DOHH2 (cell line): ENCODE measurements at regions not wholly inside any gene's neighbourhood (a gene's known extent, or its start where the extent isn't known, plus 50 kb on each side); places are given as distances from the start of the nearest gene placed in this dataset.

ENCODE experiments used
- H3F3A ChIP-seq: fragments of 200-600 bp; sonication (generic), shearing (Covaris generic); 2 replicates; pipeline ENCODE4 v1.6.0; 2016; ENCODE audit warnings: antibody characterized with exemption, mild to moderate bottlenecking; ENCODE audit not compliant: control insufficient read depth, insufficient read depth
- H3K27ac ChIP-seq: fragments of 200-600 bp; sonication (generic); 2 replicates; pipeline ENCODE4 v1.5.1; 2014; ENCODE audit warnings: low read depth, mild to moderate bottlenecking, low read length, moderate library complexity
- H3K27me3 ChIP-seq: fragments of 200-600 bp; sonication (generic); 2 replicates; pipeline ENCODE4 v1.6.1; 2014; ENCODE audit warnings: mild to moderate bottlenecking, low read length, mixed read lengths; ENCODE audit not compliant: control insufficient read depth
- H3K36me3 ChIP-seq: fragments of 200-600 bp; sonication (generic); 2 replicates; pipeline ENCODE4 v1.6.1; 2014; ENCODE audit warnings: mild to moderate bottlenecking, low read length, moderate library complexity, mixed read lengths; ENCODE audit not compliant: control insufficient read depth
- H3K4me1 ChIP-seq: fragments of 200-600 bp; sonication (generic); 2 replicates; pipeline ENCODE4 v1.6.1; 2014; ENCODE audit warnings: mild to moderate bottlenecking, low read length, mixed read lengths; ENCODE audit not compliant: control insufficient read depth
- H3K4me2 ChIP-seq: fragments of 200-600 bp; sonication (generic); 2 replicates; pipeline ENCODE4 v1.6.0; 2014; ENCODE audit warnings: mild to moderate bottlenecking, low read length, moderate library complexity
- H3K4me3 ChIP-seq: fragments of 200-600 bp; sonication (generic); 2 replicates; pipeline ENCODE4 v1.5.1; 2014; ENCODE audit warnings: mild to moderate bottlenecking, low read length, mixed read lengths
- H3K79me2 ChIP-seq: fragments of 200-600 bp; sonication (generic); 2 replicates; pipeline ENCODE4 v1.6.1; 2014; ENCODE audit warnings: mild to moderate bottlenecking, low read length, mixed read lengths; ENCODE audit not compliant: control insufficient read depth
- H3K9me2 ChIP-seq: fragments of 200-600 bp; sonication (generic); replicated peaks from 2 replicates; pipeline ENCODE4 v1.6.1; 2014; ENCODE audit warnings: mild to moderate bottlenecking, low read length, mixed read lengths; ENCODE audit not compliant: control insufficient read depth
- H3K9me3 ChIP-seq: fragments of 200-600 bp; sonication (generic); 2 replicates; pipeline ENCODE4 v1.6.1; 2014; ENCODE audit warnings: antibody characterized with exemption, low read length, mixed read lengths; ENCODE audit not compliant: control insufficient read depth, insufficient read depth
- H4K20me1 ChIP-seq: fragments of 200-600 bp; sonication (generic); 2 replicates; pipeline ENCODE4 v1.6.0; 2014; ENCODE audit warnings: low read depth, mild to moderate bottlenecking, antibody characterized with exemption, low read length, moderate library complexity; ENCODE audit not compliant: control insufficient read depth, insufficient read depth
- EZH2phosphoT487 ChIP-seq: fragments of 200-600 bp; sonication (generic); IDR thresholded peaks from 2 replicates; pipeline ENCODE4 v1.6.1; 2017; ENCODE audit warnings: borderline replicate concordance, mild to moderate bottlenecking, antibody characterized with exemption, low read length, moderate library complexity, mixed read lengths
- TF ChIP-seq, protein P1 (sequence below): fragments of 200-600 bp; sonication (generic); IDR thresholded peaks from one replicate; pipeline ENCODE4 v1.5.1; 2014; ENCODE audit warnings: antibody characterized with exemption, mild to moderate bottlenecking, low read depth, low read length; ENCODE audit not compliant: poor library complexity, severe bottlenecking

DNA sequence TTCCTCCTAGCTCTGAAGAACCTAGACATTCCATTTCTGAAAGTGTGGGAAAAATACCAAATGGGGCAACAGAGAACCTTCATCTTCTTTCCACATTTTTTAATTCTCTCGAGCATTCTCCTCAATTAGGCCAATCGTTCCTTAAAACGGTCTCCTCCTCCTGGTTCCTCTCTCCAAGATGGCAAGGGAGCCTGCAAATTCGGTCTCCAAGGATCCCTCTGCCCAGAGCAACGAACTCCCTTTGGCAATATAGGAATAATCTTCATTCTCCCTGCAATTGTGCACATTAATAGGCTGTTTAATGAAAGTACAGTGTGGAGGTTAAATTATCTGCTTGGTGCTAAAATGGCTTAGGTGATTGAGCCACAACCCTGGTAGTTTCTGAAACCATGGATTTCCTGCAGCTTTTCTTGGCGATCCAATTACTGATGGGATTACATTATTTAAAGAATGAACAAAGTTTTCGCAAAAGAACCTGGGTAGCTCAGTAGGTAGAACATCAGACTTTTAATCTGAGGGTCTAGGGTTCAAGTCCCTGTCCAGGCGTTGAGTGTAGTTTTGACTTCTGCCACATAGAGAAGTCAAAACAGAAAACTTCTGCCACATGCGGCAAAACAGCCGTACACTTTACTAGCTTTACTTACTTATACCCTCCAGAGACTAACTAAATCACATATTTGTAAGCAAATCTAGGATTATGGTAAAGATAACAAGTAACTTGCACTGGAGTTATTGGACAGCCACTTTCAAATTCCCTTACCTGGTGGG, 102.9 kb upstream of the ZNF184 start:
- Histone ChIP-seq H3K4me2 (no peak overlapping the region), H3K9me3 (no peaks in the 10 kb centered on the region), H3K4me3 (no peak overlapping the region), H3K4me1 (no peaks in the 10 kb centered on the region), H4K20me1 (no peaks in the 10 kb centered on the region), H3K27ac (no peak overlapping the region), H3K27me3 (0 out of 2 replicates have a peak, but pooled peaks cover 3% of the 10 kb centered on the region), H3K9me2 (no peaks in the 10 kb centered on the region), H3K36me3 (no peaks in the 10 kb centered on the region), H3K79me2 (no peaks in the 10 kb centered on the region), H3F3A (no peaks in the 10 kb centered on the region)
- TF ChIP-seq EZH2phosphoT487: no peak
- TF ChIP-seq, protein P1, sequence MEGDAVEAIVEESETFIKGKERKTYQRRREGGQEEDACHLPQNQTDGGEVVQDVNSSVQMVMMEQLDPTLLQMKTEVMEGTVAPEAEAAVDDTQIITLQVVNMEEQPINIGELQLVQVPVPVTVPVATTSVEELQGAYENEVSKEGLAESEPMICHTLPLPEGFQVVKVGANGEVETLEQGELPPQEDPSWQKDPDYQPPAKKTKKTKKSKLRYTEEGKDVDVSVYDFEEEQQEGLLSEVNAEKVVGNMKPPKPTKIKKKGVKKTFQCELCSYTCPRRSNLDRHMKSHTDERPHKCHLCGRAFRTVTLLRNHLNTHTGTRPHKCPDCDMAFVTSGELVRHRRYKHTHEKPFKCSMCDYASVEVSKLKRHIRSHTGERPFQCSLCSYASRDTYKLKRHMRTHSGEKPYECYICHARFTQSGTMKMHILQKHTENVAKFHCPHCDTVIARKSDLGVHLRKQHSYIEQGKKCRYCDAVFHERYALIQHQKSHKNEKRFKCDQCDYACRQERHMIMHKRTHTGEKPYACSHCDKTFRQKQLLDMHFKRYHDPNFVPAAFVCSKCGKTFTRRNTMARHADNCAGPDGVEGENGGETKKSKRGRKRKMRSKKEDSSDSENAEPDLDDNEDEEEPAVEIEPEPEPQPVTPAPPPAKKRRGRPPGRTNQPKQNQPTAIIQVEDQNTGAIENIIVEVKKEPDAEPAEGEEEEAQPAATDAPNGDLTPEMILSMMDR: no peak

DNA sequence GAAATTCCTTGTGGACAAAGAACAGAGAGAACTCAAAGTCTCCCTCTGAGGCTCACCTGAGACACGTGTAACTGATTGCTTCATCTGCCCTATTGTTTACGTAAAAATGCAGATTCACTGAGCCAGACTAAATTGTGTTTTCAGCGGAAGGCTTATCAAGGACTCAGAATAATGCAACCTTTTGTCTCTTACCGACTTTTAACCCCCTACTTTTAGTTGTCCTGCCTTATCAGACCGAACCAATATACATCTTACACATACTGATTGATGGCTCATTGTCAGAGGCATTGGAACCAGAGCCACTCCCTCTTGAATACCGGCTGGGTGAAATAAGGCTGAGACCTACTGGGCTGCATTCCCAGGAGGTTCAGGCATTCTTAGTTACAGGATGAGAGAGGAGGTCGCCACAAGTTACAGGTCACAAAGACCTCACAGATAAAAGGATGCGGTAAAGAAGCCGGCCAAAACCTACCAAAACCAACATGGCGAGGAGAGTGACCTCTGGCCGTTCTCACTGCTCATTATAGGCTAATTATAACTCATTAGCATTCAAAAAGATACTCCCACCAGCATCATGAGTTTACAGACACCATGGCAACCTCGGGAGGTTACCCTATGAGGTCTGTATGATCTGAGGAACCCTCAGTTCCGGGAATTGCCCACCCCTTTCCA, 95.5 kb upstream of the ZNF184 start:
- Histone ChIP-seq H3K27me3 (peaks cover 13% of the 10 kb centered on the region; the same call in 1 of the 2 replicates), H3K9me2 (no peaks in the 10 kb centered on the region), H3K9me3 (no peaks in the 10 kb centered on the region), H3K27ac (no peak overlapping the region), H3K4me2 (no peak overlapping the region), H3K36me3 (no peaks in the 10 kb centered on the region), H3K4me3 (no peak overlapping the region), H4K20me1 (no peaks in the 10 kb centered on the region), H3K4me1 (no peaks in the 10 kb centered on the region), H3K79me2 (no peaks in the 10 kb centered on the region), H3F3A (no peaks in the 10 kb centered on the region)
- TF ChIP-seq, protein P1: no peak
- TF ChIP-seq EZH2phosphoT487: no peak

DNA sequence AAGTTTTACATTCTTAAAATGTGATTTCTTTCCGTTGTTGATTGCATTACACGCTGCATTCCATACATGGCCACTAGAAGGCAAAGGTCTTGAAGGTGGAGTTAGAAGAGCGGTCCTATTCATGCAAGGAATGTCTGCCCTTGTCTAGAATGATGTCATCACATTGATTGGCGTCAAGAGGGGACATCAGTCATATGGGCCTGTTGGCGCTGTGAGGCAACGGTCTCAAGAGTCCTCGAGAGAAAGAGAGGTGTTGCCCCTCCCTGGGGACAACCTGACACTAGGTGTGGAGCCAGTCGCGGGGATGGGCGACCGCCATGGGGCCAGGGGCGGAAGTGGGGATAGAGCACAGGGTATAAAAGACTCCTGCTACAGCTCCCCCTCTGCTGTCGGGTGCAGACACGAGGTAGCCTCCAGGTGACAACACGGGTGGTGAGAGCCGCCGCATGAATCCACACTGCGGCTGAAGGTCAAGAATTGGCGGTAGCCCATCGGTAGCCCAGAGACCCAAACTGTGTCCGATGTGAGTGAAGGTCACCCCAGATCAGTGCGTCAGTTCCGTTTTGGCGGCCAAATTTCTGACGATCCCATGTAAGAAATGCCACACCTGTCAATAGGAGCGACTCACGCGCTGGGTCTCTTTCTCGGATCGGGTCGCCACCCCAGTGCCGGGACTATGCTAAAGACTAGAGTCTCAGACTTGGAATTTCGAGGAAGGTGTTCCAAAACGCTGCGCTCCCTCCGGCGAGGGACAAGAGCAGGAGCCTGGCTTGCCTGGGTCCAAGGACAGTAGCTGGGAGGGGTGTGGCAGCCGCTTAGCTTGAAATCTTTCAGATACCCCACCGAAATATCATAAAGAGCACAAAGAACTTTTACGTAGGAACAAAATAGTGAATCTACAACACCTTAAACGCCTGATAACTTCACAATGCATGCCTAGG, 93.2 kb upstream of the ZNF184 start:
- Histone ChIP-seq H3K36me3 (no peaks in the 10 kb centered on the region), H3K9me3 (no peaks in the 10 kb centered on the region), H3K4me3 (no peak overlapping the region), H3K27ac (no peak overlapping the region), H3K27me3 (peaks cover 10% of the 10 kb centered on the region; the same call in 1 of the 2 replicates), H3K9me2 (no peaks in the 10 kb centered on the region), H3K4me2 (no peak overlapping the region), H3K4me1 (no peaks in the 10 kb centered on the region), H3K79me2 (no peaks in the 10 kb centered on the region), H3F3A (no peaks in the 10 kb centered on the region), H4K20me1 (no peaks in the 10 kb centered on the region)
- TF ChIP-seq EZH2phosphoT487: no peak
- TF ChIP-seq, protein P1: no peak
